ENCODE measurements at regions not wholly inside any gene's neighbourhood (a gene's known extent, or its start where the extent isn't known, plus 50 kb on each side); places are given as distances from the start of the nearest gene placed in this dataset. TPM values are rescaled to one million over a fixed set of nuclear protein-coding genes. Genes with fewer than 3 reads are reported as not detected.

Small RNA genes in the stretch of these regions (small RNA-seq; reads per million reads assigned to genes)
- gene RF00019 (ENCODE audit: low replicate concordance) (not detected), gene RF01992 (ENCODE audit: low replicate concordance) (not detected), gene RNA5SP106 (ENCODE audit: low replicate concordance) (not detected), gene RNU6-692P (ENCODE audit: low replicate concordance) (not detected), gene RNU6-715P (ENCODE audit: low replicate concordance) (not detected), gene RNU7-2P (ENCODE audit: low replicate concordance) (not detected)

Data from GM23338 (cell line).